Activated CD4-positive, alpha-beta memory T cell treated with anti-CD3 and anti-CD28 coated beads for 36 hours (primary cell): ENCODE measurements at regions not wholly inside any gene's neighbourhood (a gene's known extent, or its start where the extent isn't known, plus 50 kb on each side); places are given as distances from the start of the nearest gene placed in this dataset.

Experiments used
- CTCF ChIA-PET: fragments of 350-600 bp; sonication (Branson Sonifier 250); formaldehyde crosslinking; loops from one replicate; lab custom pipeline; 2021; ENCODE audit warnings: antibody characterized with exemption, inconsistent platforms; lab: Charles Lee
- POLR2A ChIA-PET: fragments of 350-600 bp; sonication (Branson Sonifier 250); formaldehyde crosslinking; loops from one replicate; lab custom pipeline; 2021; ENCODE audit warnings: antibody characterized with exemption; lab: Charles Lee
- DNase-seq: peaks from one replicate; pipeline ENCODE4 v3.0.0-alpha.2; 2020
- H3K27ac Mint-ChIP-seq: one replicate; pipeline ENCODE4 v1.8.0; 2021; ENCODE audit warnings: mixed read lengths
- H3K27me3 Mint-ChIP-seq: one replicate; pipeline ENCODE4 v1.8.0; 2021; ENCODE audit warnings: mixed read lengths
- H3K36me3 Mint-ChIP-seq: one replicate; pipeline ENCODE4 v1.8.0; 2021; ENCODE audit warnings: mixed read lengths
- H3K4me1 Mint-ChIP-seq: one replicate; pipeline ENCODE4 v1.8.0; 2021; ENCODE audit warnings: low read depth, mixed read lengths
- H3K4me3 Mint-ChIP-seq: one replicate; pipeline ENCODE4 v1.8.0; 2021; ENCODE audit warnings: mild to moderate bottlenecking, mixed read lengths
- H3K9me3 Mint-ChIP-seq: one replicate; pipeline ENCODE4 v1.8.0; 2021; ENCODE audit warnings: mixed read lengths
- intact Hi-C: fragments of 100-400 bp; cut with micrococcal nuclease; formaldehyde crosslinking; loops from one replicate; pipeline ENCODE4 v1.15.1; 2023

- no peak overlapping the region for H3K4me3 Mint-ChIP-seq
- ChIA-PET CTCF (no interaction called here), POLR2A (no interaction called here)
- H3K27ac Mint-ChIP-seq, result no peak overlapping the region
- intact Hi-C loops, result no loop called here
- peaks cover 2% of the 10 kb centered on the region for H3K36me3 Mint-ChIP-seq
- peaks cover 12% of the 10 kb centered on the region for H3K27me3 Mint-ChIP-seq
- no peaks in the 10 kb centered on the region for H3K9me3 Mint-ChIP-seq
- no peaks in the 10 kb centered on the region for H3K4me1 Mint-ChIP-seq
- no peak for DNase-seq
Measured at GRCh38 chr10:109456566-109457301, 466.6 kb downstream of the XPNPEP1 start.

GRCh38 chr10:109454691-109455090, 468.6 kb downstream of the XPNPEP1 start:
- no peaks in the 10 kb centered on the region for H3K4me1 Mint-ChIP-seq
- peaks cover 12% of the 10 kb centered on the region for H3K27me3 Mint-ChIP-seq
- H3K4me3 Mint-ChIP-seq, result no peak overlapping the region
- intact Hi-C loops, result no loop called here
- ChIA-PET POLR2A (no interaction called here), CTCF (interaction anchor here (0.6 kb wide), 1 partner anchor 87 kb away, joined by 3 read pairs; no protein-coding TSS in a partner anchor)
- H3K27ac Mint-ChIP-seq, result no peak overlapping the region
- H3K9me3 Mint-ChIP-seq, result no peaks in the 10 kb centered on the region
- H3K36me3 Mint-ChIP-seq, result peaks cover 2% of the 10 kb centered on the region
- DNase-seq, result no peak

- Mint-ChIP-seq H3K36me3 (no peaks in the 10 kb centered on the region), H3K4me1 (no peaks in the 10 kb centered on the region), H3K27ac (no peak overlapping the region), H3K27me3 (peaks cover 3% of the 10 kb centered on the region), H3K9me3 (no peaks in the 10 kb centered on the region), H3K4me3 (no peak overlapping the region)
- ChIA-PET CTCF (no interaction called here), POLR2A (no interaction called here)
- no peak for DNase-seq
- intact Hi-C loops, result no loop called here
Measured at GRCh38 chr10:109451879-109452278, 471.4 kb downstream of the XPNPEP1 start.

GRCh38 chr10:109450702-109451101, 472.6 kb downstream of the XPNPEP1 start:
- Mint-ChIP-seq H3K36me3 (no peaks in the 10 kb centered on the region), H3K27ac (no peak overlapping the region), H3K4me3 (no peak overlapping the region), H3K4me1 (no peaks in the 10 kb centered on the region), H3K27me3 (peaks cover 2% of the 10 kb centered on the region), H3K9me3 (no peaks in the 10 kb centered on the region)
- intact Hi-C loops, result no loop called here
- CTCF ChIA-PET, result no interaction called here
- POLR2A ChIA-PET, result no interaction called here
- DNase-seq, result no peak

- DNase-seq, result no peak
- POLR2A ChIA-PET, result no interaction called here
- CTCF ChIA-PET, result no interaction called here
- H3K27me3 Mint-ChIP-seq, result no peaks in the 10 kb centered on the region
- H3K4me1 Mint-ChIP-seq, result no peaks in the 10 kb centered on the region
- H3K4me3 Mint-ChIP-seq, result no peak overlapping the region
- H3K36me3 Mint-ChIP-seq, result no peaks in the 10 kb centered on the region
- H3K9me3 Mint-ChIP-seq, result no peaks in the 10 kb centered on the region
- intact Hi-C loops, result no loop called here
- no peak overlapping the region for H3K27ac Mint-ChIP-seq
Measured at GRCh38 chr10:109433434-109433833, 489.9 kb downstream of the XPNPEP1 start.

GRCh38 chr10:109432281-109432680, 491.0 kb downstream of the XPNPEP1 start:
- Mint-ChIP-seq H3K27ac (no peak overlapping the region), H3K9me3 (no peaks in the 10 kb centered on the region), H3K36me3 (no peaks in the 10 kb centered on the region), H3K27me3 (no peaks in the 10 kb centered on the region), H3K4me1 (no peaks in the 10 kb centered on the region), H3K4me3 (no peak overlapping the region)
- DNase-seq, result no peak
- CTCF ChIA-PET, result no interaction called here
- POLR2A ChIA-PET, result no interaction called here
- intact Hi-C loops, result no loop called here

GRCh38 chr10:109430799-109431198, 492.5 kb downstream of the XPNPEP1 start:
- ChIA-PET POLR2A (no interaction called here), CTCF (no interaction called here)
- H3K27me3 Mint-ChIP-seq, result no peaks in the 10 kb centered on the region
- no peak overlapping the region for H3K27ac Mint-ChIP-seq
- no peaks in the 10 kb centered on the region for H3K9me3 Mint-ChIP-seq
- intact Hi-C loops, result no loop called here
- H3K36me3 Mint-ChIP-seq, result no peaks in the 10 kb centered on the region
- no peak for DNase-seq
- no peak overlapping the region for H3K4me3 Mint-ChIP-seq
- H3K4me1 Mint-ChIP-seq, result no peaks in the 10 kb centered on the region

- no peaks in the 10 kb centered on the region for H3K27me3 Mint-ChIP-seq
- no peaks in the 10 kb centered on the region for H3K4me1 Mint-ChIP-seq
- intact Hi-C loops, result no loop called here
- H3K9me3 Mint-ChIP-seq, result no peaks in the 10 kb centered on the region
- H3K4me3 Mint-ChIP-seq, result no peak overlapping the region
- DNase-seq, result no peak
- ChIA-PET CTCF (no interaction called here), POLR2A (no interaction called here)
- H3K36me3 Mint-ChIP-seq, result no peaks in the 10 kb centered on the region
- no peak overlapping the region for H3K27ac Mint-ChIP-seq
Measured at GRCh38 chr10:109430043-109430760, 493.1 kb downstream of the XPNPEP1 start.

- CTCF ChIA-PET, result no interaction called here
- POLR2A ChIA-PET, result no interaction called here
- Mint-ChIP-seq H3K36me3 (no peaks in the 10 kb centered on the region), H3K27ac (no peak overlapping the region), H3K27me3 (no peaks in the 10 kb centered on the region), H3K4me1 (no peaks in the 10 kb centered on the region), H3K9me3 (no peaks in the 10 kb centered on the region), H3K4me3 (no peak overlapping the region)
- DNase-seq, result no peak
- intact Hi-C loops, result no loop called here
Measured at GRCh38 chr10:109428775-109429491, 494.4 kb downstream of the XPNPEP1 start.

- Mint-ChIP-seq H3K9me3 (no peaks in the 10 kb centered on the region), H3K4me3 (no peak overlapping the region), H3K4me1 (no peaks in the 10 kb centered on the region), H3K27me3 (no peaks in the 10 kb centered on the region), H3K27ac (no peak overlapping the region), H3K36me3 (no peaks in the 10 kb centered on the region)
- intact Hi-C loops, result no loop called here
- CTCF ChIA-PET, result no interaction called here
- POLR2A ChIA-PET, result no interaction called here
- DNase-seq, result no peak
Measured at GRCh38 chr10:109427411-109427810, 495.9 kb downstream of the XPNPEP1 start.

GRCh38 chr10:109426987-109427386, 496.3 kb downstream of the XPNPEP1 start:
- Mint-ChIP-seq H3K27ac (no peak overlapping the region), H3K27me3 (no peaks in the 10 kb centered on the region), H3K4me3 (no peak overlapping the region), H3K9me3 (no peaks in the 10 kb centered on the region), H3K36me3 (no peaks in the 10 kb centered on the region), H3K4me1 (no peaks in the 10 kb centered on the region)
- CTCF ChIA-PET, result no interaction called here
- no peak for DNase-seq
- intact Hi-C loops, result no loop called here
- POLR2A ChIA-PET, result no interaction called here

GRCh38 chr10:109418795-109419194, 504.5 kb downstream of the XPNPEP1 start:
- no peak for DNase-seq
- POLR2A ChIA-PET, result no interaction called here
- no peaks in the 10 kb centered on the region for H3K36me3 Mint-ChIP-seq
- no peak overlapping the region for H3K4me3 Mint-ChIP-seq
- intact Hi-C loops, result no loop called here
- no peaks in the 10 kb centered on the region for H3K27me3 Mint-ChIP-seq
- no peaks in the 10 kb centered on the region for H3K4me1 Mint-ChIP-seq
- CTCF ChIA-PET, result no interaction called here
- H3K27ac Mint-ChIP-seq, result no peak overlapping the region
- H3K9me3 Mint-ChIP-seq, result no peaks in the 10 kb centered on the region
